Liver (tissue), 8 donors: ENCODE measurements at regions not wholly inside any gene's neighbourhood (a gene's known extent, or its start where the extent isn't known, plus 50 kb on each side); places are given as distances from the start of the nearest gene placed in this dataset.

Experiments used
- DNase-seq: peaks from one replicate; pipeline ENCODE4 v3.0.0-alpha.2; 2017; ENCODE audit warnings: low spot score
- H3K27ac ChIP-seq, 2 donors: one replicate each; pipeline ENCODE4 v1.7.0; 2013; ENCODE audit warnings: inconsistent platforms in 2 of 2, low read length in 2 of 2, control low read depth in 1 of 2, low read depth in 1 of 2, mild to moderate bottlenecking in 1 of 2
- H3K27me3 ChIP-seq, 4 donors: one replicate each; pipeline versions ENCODE4 v1.6.1 to v1.7.0; 2013; ENCODE audit warnings: low read length in 3 of 4, inconsistent platforms in 1 of 4, mild to moderate bottlenecking in 1 of 4, moderate library complexity in 1 of 4; ENCODE audit not compliant: control insufficient read depth in 4 of 4, insufficient read depth in 4 of 4
- H3K36me3 ChIP-seq, 4 donors: one replicate each; pipeline versions ENCODE4 v1.6.1 to v1.7.0; 2013; ENCODE audit warnings: low read length in 3 of 4, mild to moderate bottlenecking in 3 of 4, low read depth in 1 of 4, moderate library complexity in 1 of 4; ENCODE audit not compliant: control insufficient read depth in 4 of 4, insufficient read depth in 3 of 4
- H3K4me1 ChIP-seq, 4 donors: one replicate each; pipeline versions ENCODE4 v1.6.1 to v1.7.0; 2013; ENCODE audit warnings: low read length in 3 of 4, mild to moderate bottlenecking in 3 of 4, moderate library complexity in 1 of 4; ENCODE audit not compliant: control insufficient read depth in 4 of 4, insufficient read depth in 4 of 4
- H3K4me3 ChIP-seq, 3 donors: one replicate each; pipeline versions ENCODE4 v1.6.1 to v1.7.0; 2013; ENCODE audit warnings: low read length in 3 of 3, control low read depth in 1 of 3, low read depth in 1 of 3, mild to moderate bottlenecking in 1 of 3
- H3K9ac ChIP-seq, 2 donors: one replicate each; pipeline ENCODE4 v1.7.0; 2013; ENCODE audit warnings: low read length in 2 of 2, mild to moderate bottlenecking in 2 of 2, moderate library complexity in 2 of 2, control low read depth in 1 of 2, low read depth in 1 of 2
- H3K9me3 ChIP-seq, 4 donors: one replicate each; pipeline versions ENCODE4 v1.6.1 to v1.7.0; 2013; ENCODE audit warnings: low read length in 3 of 4; ENCODE audit not compliant: control insufficient read depth in 4 of 4
- ATF3 ChIP-seq: IDR thresholded peaks from 2 replicates; pipeline ENCODE4 v1.6.1; 2016; ENCODE audit warnings: antibody characterized with exemption
- EGR1 ChIP-seq, 2 donors: IDR thresholded peaks; 2 replicates each; pipeline ENCODE4 v1.6.1; 2016 to 2018; ENCODE audit warnings: antibody characterized with exemption in 2 of 2, low read depth in 2 of 2
- FOXA1 ChIP-seq: IDR thresholded peaks from 2 replicates; pipeline ENCODE4 v1.6.1; 2016; ENCODE audit warnings: antibody characterized with exemption
- FOXA2 ChIP-seq: IDR thresholded peaks from 2 replicates; pipeline ENCODE4 v1.6.1; 2016; ENCODE audit warnings: antibody characterized with exemption
- GABPA ChIP-seq, 2 donors: IDR thresholded peaks in 1 of 2; conservative IDR thresholded peaks in 1 of 2; 2 replicates each; pipeline ENCODE4 v1.6.1; 2016; ENCODE audit warnings: antibody characterized with exemption in 2 of 2, mild to moderate bottlenecking in 1 of 2, moderate library complexity in 1 of 2
- HNF4A ChIP-seq, 2 donors: conservative IDR thresholded peaks; 2 replicates each; pipeline ENCODE4 v1.6.1; 2016; ENCODE audit warnings: antibody characterized with exemption in 2 of 2, mild to moderate bottlenecking in 2 of 2
- HNF4G ChIP-seq: IDR thresholded peaks from 2 replicates; pipeline ENCODE4 v1.6.1; 2016; ENCODE audit warnings: antibody characterized with exemption
- JUND ChIP-seq, 2 donors: IDR thresholded peaks; 2 replicates each; pipeline ENCODE4 v1.6.1; 2016; ENCODE audit warnings: antibody characterized with exemption in 2 of 2
- MAX ChIP-seq: IDR thresholded peaks from 2 replicates; pipeline ENCODE4 v1.6.1; 2016; ENCODE audit warnings: antibody characterized with exemption
- NR2F2 ChIP-seq: IDR thresholded peaks from 2 replicates; pipeline ENCODE4 v1.6.1; 2016; ENCODE audit warnings: antibody characterized with exemption
- RAD21 ChIP-seq, 2 donors: IDR thresholded peaks; 2 replicates each; pipeline ENCODE4 v1.6.1; 2016; ENCODE audit warnings: antibody characterized with exemption in 2 of 2, mild to moderate bottlenecking in 2 of 2
- REST ChIP-seq: IDR thresholded peaks from 2 replicates; pipeline ENCODE4 v1.6.1; 2016; ENCODE audit warnings: antibody characterized with exemption, mild to moderate bottlenecking
- RXRA ChIP-seq, 2 donors: IDR thresholded peaks; 2 replicates each; pipeline ENCODE4 v1.6.1; 2017 to 2018; ENCODE audit warnings: antibody characterized with exemption in 2 of 2, mild to moderate bottlenecking in 1 of 2
- SP1 ChIP-seq: IDR thresholded peaks from 2 replicates; pipeline ENCODE4 v1.6.1; 2018; ENCODE audit warnings: antibody characterized with exemption, mild to moderate bottlenecking
- TAF1 ChIP-seq: conservative IDR thresholded peaks from 2 replicates; pipeline ENCODE4 v1.6.1; 2016; ENCODE audit warnings: antibody characterized with exemption, mild to moderate bottlenecking
- YY1 ChIP-seq: IDR thresholded peaks from 2 replicates; pipeline ENCODE4 v1.6.1; 2016; ENCODE audit warnings: antibody characterized with exemption, mild to moderate bottlenecking
- ZBTB33 ChIP-seq: IDR thresholded peaks from 2 replicates; pipeline ENCODE4 v1.6.1; 2016; ENCODE audit warnings: antibody characterized with exemption
- WGBS: extraction: QIAGEN DNeasy Blood & Tissue Kit; methylation state at CpG from one replicate; pipeline ENCODE4 v1.1.7; 2013; 5-methylcytosine and 5-hydroxymethylcytosine counted together
- TF ChIP-seq, protein P1 (sequence below): fragments of 150-350 bp; IDR thresholded peaks from 2 replicates; pipeline ENCODE4 v1.5.1; 2017; ENCODE audit warnings: improper control_type of control experiment, low read depth, low read length; ENCODE audit not compliant: missing input control
- donor health status: healthy.
- donor health status: healthy.
- donor health status: healthy.
- donor health status: healthy.
- donor health status: healthy.

DNA sequence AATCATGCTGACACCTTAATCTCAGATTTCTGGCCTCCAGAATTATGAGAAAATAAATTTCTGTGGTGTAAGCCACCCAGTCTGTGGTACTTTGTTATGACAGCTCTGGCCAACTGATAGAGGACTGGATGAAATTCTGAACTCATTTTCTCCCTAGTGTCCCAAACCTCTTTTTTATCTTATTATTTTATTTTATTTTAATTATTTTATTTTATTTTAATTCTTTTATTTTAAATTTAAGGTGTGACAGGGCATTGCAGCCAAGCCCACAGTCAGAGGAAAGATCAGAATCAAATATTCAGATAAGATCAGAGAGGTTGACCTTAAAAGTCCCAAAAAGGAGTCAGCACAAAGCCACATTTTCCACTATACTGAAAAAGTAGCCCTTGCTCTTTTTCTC is 228.1 kb downstream of the TFEC start:
- no peaks in the 10 kb centered on the region for H3K4me1 ChIP-seq
- H3K27me3 ChIP-seq, result no peaks in the 10 kb centered on the region
- H3K36me3 ChIP-seq, result no peaks in the 10 kb centered on the region
- no peaks in the 10 kb centered on the region for H3K9me3 ChIP-seq
- H3K9ac ChIP-seq, result no peak overlapping the region
- H3K4me3 ChIP-seq, result no peak overlapping the region
- H3K27ac ChIP-seq, result no peak overlapping the region
- DNase-seq, result no peak
- no peak for TF ChIP-seq JUND (IDR thresholded peaks at IDR 0.05)
- TF ChIP-seq GABPA (IDR thresholded peaks at IDR 0.05 in 1 of 2, conservative IDR thresholded peaks at IDR 0.05 in 1 of 2), result no peak
- no peak for TF ChIP-seq RAD21 (IDR thresholded peaks at IDR 0.05)
- TF ChIP-seq ATF3, result no peak
- TF ChIP-seq FOXA1, result no peak
- no peak for TF ChIP-seq FOXA2
- no peak for TF ChIP-seq ZBTB33
- no peak for TF ChIP-seq EGR1 (IDR thresholded peaks at IDR 0.05; ENCODE audit: low read depth in 2 of 2)
- TF ChIP-seq HNF4A (conservative IDR thresholded peaks at IDR 0.05), result no peak
- no peak for TF ChIP-seq RXRA (IDR thresholded peaks at IDR 0.05)
- TF ChIP-seq, protein P1, sequence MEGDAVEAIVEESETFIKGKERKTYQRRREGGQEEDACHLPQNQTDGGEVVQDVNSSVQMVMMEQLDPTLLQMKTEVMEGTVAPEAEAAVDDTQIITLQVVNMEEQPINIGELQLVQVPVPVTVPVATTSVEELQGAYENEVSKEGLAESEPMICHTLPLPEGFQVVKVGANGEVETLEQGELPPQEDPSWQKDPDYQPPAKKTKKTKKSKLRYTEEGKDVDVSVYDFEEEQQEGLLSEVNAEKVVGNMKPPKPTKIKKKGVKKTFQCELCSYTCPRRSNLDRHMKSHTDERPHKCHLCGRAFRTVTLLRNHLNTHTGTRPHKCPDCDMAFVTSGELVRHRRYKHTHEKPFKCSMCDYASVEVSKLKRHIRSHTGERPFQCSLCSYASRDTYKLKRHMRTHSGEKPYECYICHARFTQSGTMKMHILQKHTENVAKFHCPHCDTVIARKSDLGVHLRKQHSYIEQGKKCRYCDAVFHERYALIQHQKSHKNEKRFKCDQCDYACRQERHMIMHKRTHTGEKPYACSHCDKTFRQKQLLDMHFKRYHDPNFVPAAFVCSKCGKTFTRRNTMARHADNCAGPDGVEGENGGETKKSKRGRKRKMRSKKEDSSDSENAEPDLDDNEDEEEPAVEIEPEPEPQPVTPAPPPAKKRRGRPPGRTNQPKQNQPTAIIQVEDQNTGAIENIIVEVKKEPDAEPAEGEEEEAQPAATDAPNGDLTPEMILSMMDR, result no peak
- TF ChIP-seq SP1, result no peak
- no peak for TF ChIP-seq YY1
- no peak for TF ChIP-seq MAX
- TF ChIP-seq NR2F2, result no peak
- TF ChIP-seq HNF4G, result no peak
- no peak for TF ChIP-seq REST

GRCh38 chr7:115799430-115799829 is 231.1 kb downstream of the TFEC start:
- Histone ChIP-seq H3K4me3 (no peak overlapping the region), H3K36me3 (no peaks in the 10 kb centered on the region), H3K4me1 (no peaks in the 10 kb centered on the region), H3K9me3 (no peaks in the 10 kb centered on the region), H3K27me3 (no peaks in the 10 kb centered on the region), H3K27ac (no peak overlapping the region), H3K9ac (no peak overlapping the region)
- TF ChIP-seq TAF1 (no peak), RXRA (IDR thresholded peaks at IDR 0.05) (no peak), ATF3 (no peak), MAX (no peak), HNF4G (no peak), YY1 (no peak), ZBTB33 (no peak)
- TF ChIP-seq, protein P1, result no peak
- DNase-seq, result no peak
- 59% methylated on average over 2 of the region's 2 CpGs for WGBS
